Loucy (cell line): ENCODE measurements at regions not wholly inside any gene's neighbourhood (a gene's known extent, or its start where the extent isn't known, plus 50 kb on each side); places are given as distances from the start of the nearest gene placed in this dataset.

ENCODE experiments used
- CTCF ChIP-seq: fragments of 200-600 bp; sonication (generic); conservative IDR thresholded peaks from 2 replicates; pipeline ENCODE4 v1.5.1; 2014; ENCODE audit warnings: mild to moderate bottlenecking, antibody characterized with exemption, low read length
- EZH2phosphoT487 ChIP-seq: fragments of 200-600 bp; IDR thresholded peaks from 2 replicates; pipeline ENCODE4 v1.6.1; 2018; ENCODE audit warnings: antibody characterized with exemption, mild to moderate bottlenecking, moderate library complexity, borderline replicate concordance

GRCh38 chr13:90413548-90413947 is 933.9 kb upstream of the MIR17HG start:
- TF ChIP-seq CTCF = no peak
- TF ChIP-seq EZH2phosphoT487 = no peak
